ENCODE measurements at regions not wholly inside any gene's neighbourhood (a gene's known extent, or its start where the extent isn't known, plus 50 kb on each side); places are given as distances from the start of the nearest gene placed in this dataset.

GRCh38 chr12:30104971-30105370, 321.2 kb upstream of the TMTC1 start:
- TF ChIP-seq POLR2A (IDR thresholded peaks at IDR 0.05; ENCODE audit: low read depth, low read length) (no peak), POLR2AphosphoS5 (IDR thresholded peaks at IDR 0.05; ENCODE audit: low read depth, low read length) (no peak), SPI1 (IDR thresholded peaks at IDR 0.05; ENCODE audit: low read depth, low read length) (no peak), TAF1 (IDR thresholded peaks at IDR 0.05; ENCODE audit: low read depth, low read length) (no peak), POU2F2 (IDR thresholded peaks at IDR 0.05; ENCODE audit: low read depth, low read length) (no peak), PAX5 (IDR thresholded peaks at IDR 0.05; ENCODE audit: insufficient read depth, low read length, severe bottlenecking) (no peak)

Measured in GM12891 (cell line).